ENCODE measurements at regions not wholly inside any gene's neighbourhood (a gene's known extent, or its start where the extent isn't known, plus 50 kb on each side); places are given as distances from the start of the nearest gene placed in this dataset.

DNA sequence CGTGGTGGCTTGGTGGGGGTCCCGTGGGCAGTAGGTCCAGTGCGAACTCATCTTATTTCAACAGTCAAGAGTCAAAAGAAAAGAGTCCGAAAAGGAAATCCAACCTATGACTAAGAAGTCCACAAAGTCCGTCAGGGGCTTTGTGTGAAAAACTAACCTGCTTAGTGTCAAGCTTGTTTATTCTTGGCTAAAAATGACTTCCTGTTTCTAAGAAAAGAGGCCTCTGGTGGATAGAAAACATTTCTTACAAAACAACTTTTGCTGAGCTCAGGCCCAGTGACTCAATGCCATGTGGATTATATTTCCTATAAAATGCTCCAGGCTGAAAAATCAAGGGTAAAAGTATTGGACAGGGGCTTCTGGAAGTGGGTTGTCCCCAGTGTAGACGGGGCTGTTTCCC, 105.9 kb downstream of the GADD45G start:
- Histone ChIP-seq H3K9me3 (replicated peaks; ENCODE audit: control insufficient read depth, insufficient read depth, low read length) (no peaks in the 10 kb centered on the region), H4K20me1 (ENCODE audit: control insufficient read depth, insufficient read depth) (no peaks in the 10 kb centered on the region), H3K79me2 (ENCODE audit: control insufficient read depth, insufficient read depth, low read length) (no peaks in the 10 kb centered on the region), H3K9ac (ENCODE audit: control insufficient read depth, insufficient read depth, low read length) (no peak overlapping the region), H3K4me3 (no peak overlapping the region), H3K27me3 (replicated peaks in 1 of 2; ENCODE audit: control insufficient read depth in 2 of 2, insufficient read depth in 2 of 2, low read length in 1 of 2) (no peaks in the 10 kb centered on the region), H3K27ac (ENCODE audit: control insufficient read depth, insufficient read depth) (no peak overlapping the region), H3K4me1 (ENCODE audit: control insufficient read depth, insufficient read depth, low read length) (peaks cover 13% of the 10 kb centered on the region; the same call in 1 of the 2 replicates), H3K36me3 (ENCODE audit: control insufficient read depth in 2 of 2, insufficient read depth in 2 of 2, low read length in 1 of 2) (no peaks in the 10 kb centered on the region), H3K4me2 (ENCODE audit: control insufficient read depth, insufficient read depth) (no peak overlapping the region), H2AFZ (ENCODE audit: control insufficient read depth, low read depth, low read length) (no peak overlapping the region)
- SMC1A ChIA-PET (ENCODE audit: uncharacterized antibody, unreplicated experiment): interaction anchor here (0.9 to 1.9 kb wide), 4 partner anchors 9 to 33 kb away, joined by 3 to 7 read pairs (median 5); no protein-coding TSS in a partner anchor
- in situ Hi-C loops (cut with MboI) (no loop called here), intact Hi-C loops (cut with micrococcal nuclease; ENCODE audit: unreplicated experiment) (no loop called here)
- RAD21 ChIA-PET (ENCODE audit: unreplicated experiment): interaction anchor here (1.7 kb wide), 1 partner anchor 33 kb away, joined by 4 read pairs; no protein-coding TSS in a partner anchor
- CTCF ChIA-PET: interaction anchor here (0.8 to 1.7 kb wide), 2 partner anchors 8 to 21 kb away, joined by 3 to 7 read pairs; no protein-coding TSS in a partner anchor
- no peak for TF ChIP-seq NR2F1 (conservative IDR thresholded peaks at IDR 0.05)
- peak; percentile 45; the same call in 1 of the 2 replicates for TF ChIP-seq SPI1 (IDR thresholded peaks at IDR 0.05; ENCODE audit: borderline replicate concordance, insufficient read depth, low read depth, low read length)
- no peak for DNase-seq (ENCODE audit: low read depth, low spot score)
- BruUV-seq (replicated peaks): no TSS peak
- no peak for ATAC-seq
- POLR2A ChIA-PET: interaction anchor here (0.5 to 1.1 kb wide), 3 partner anchors 9 to 331 kb away, joined by 3 to 5 read pairs (median 4); no protein-coding TSS in a partner anchor
- FAIRE-seq: no peak
- 35% methylated on average over 6 of the region's 6 CpGs for WGBS (ENCODE audit: insufficient coverage, insufficient replicate concordance, low lambda C conversion rate, missing lambda C conversion rate)

DNA sequence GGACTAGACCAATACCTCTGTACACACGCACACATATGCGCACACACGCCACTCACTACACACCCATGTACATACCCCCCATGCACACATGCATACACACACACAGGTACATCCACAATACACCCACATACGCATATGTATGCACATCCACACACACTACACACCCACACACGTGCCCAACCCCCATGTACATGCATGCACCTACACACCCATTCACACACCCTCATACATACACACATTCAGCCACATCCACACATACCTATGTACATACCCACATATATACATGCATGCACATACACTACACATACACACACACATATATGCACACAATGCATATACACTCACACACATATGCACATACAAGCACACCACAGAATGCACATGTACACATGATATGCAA, 107.1 kb downstream of the GADD45G start:
- DNase-seq (ENCODE audit: low read depth, low spot score): no peak
- intact Hi-C loops (cut with micrococcal nuclease; ENCODE audit: unreplicated experiment) (no loop called here), in situ Hi-C loops (cut with MboI) (no loop called here)
- no TSS peak for BruUV-seq (replicated peaks)
- Histone ChIP-seq H3K4me3 (no peak overlapping the region), H3K4me1 (ENCODE audit: control insufficient read depth, insufficient read depth, low read length) (peaks cover 15% of the 10 kb centered on the region; the same call in 1 of the 2 replicates), H3K27ac (ENCODE audit: control insufficient read depth, insufficient read depth) (no peak overlapping the region), H3K27me3 (replicated peaks in 1 of 2; ENCODE audit: control insufficient read depth in 2 of 2, insufficient read depth in 2 of 2, low read length in 1 of 2) (no peaks in the 10 kb centered on the region), H3K4me2 (ENCODE audit: control insufficient read depth, insufficient read depth) (no peak overlapping the region), H3K36me3 (ENCODE audit: control insufficient read depth in 2 of 2, insufficient read depth in 2 of 2, low read length in 1 of 2) (no peaks in the 10 kb centered on the region), H3K9me3 (replicated peaks; ENCODE audit: control insufficient read depth, insufficient read depth, low read length) (no peaks in the 10 kb centered on the region), H4K20me1 (ENCODE audit: control insufficient read depth, insufficient read depth) (no peaks in the 10 kb centered on the region), H3K79me2 (ENCODE audit: control insufficient read depth, insufficient read depth, low read length) (no peaks in the 10 kb centered on the region), H3K9ac (ENCODE audit: control insufficient read depth, insufficient read depth, low read length) (no peak overlapping the region), H2AFZ (ENCODE audit: control insufficient read depth, low read depth, low read length) (no peak overlapping the region)
- ATAC-seq: no peak
- ChIA-PET RAD21 (ENCODE audit: unreplicated experiment) (interaction anchor here (1.7 kb wide), 1 partner anchor 32 kb away, joined by 4 read pairs; no protein-coding TSS in a partner anchor), SMC1A (ENCODE audit: uncharacterized antibody, unreplicated experiment) (interaction anchor here (1.8 kb wide), 1 partner anchor 10 kb away, joined by 7 read pairs; no protein-coding TSS in a partner anchor), POLR2A (interaction anchor here (0.5 kb wide), 1 partner anchor 110 kb away, joined by 3 read pairs; no protein-coding TSS in a partner anchor), CTCF (interaction anchor here (0.6 to 1.7 kb wide), 2 partner anchors 10 to 110 kb away, joined by 3 to 7 read pairs; no protein-coding TSS in a partner anchor)
- no peak for FAIRE-seq
- WGBS (ENCODE audit: insufficient coverage, insufficient replicate concordance, low lambda C conversion rate, missing lambda C conversion rate): 68% methylated on average over 5 of the region's 5 CpGs
- TF ChIP-seq, protein P1, sequence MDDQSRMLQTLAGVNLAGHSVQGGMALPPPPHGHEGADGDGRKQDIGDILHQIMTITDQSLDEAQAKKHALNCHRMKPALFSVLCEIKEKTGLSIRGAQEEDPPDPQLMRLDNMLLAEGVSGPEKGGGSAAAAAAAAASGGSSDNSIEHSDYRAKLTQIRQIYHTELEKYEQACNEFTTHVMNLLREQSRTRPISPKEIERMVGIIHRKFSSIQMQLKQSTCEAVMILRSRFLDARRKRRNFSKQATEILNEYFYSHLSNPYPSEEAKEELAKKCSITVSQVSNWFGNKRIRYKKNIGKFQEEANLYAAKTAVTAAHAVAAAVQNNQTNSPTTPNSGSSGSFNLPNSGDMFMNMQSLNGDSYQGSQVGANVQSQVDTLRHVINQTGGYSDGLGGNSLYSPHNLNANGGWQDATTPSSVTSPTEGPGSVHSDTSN (IDR thresholded peaks at IDR 0.05; ENCODE audit: insufficient replicate concordance, low read depth, low read length): peak; percentile 17
- TF ChIP-seq MEF2B (IDR thresholded peaks at IDR 0.05; ENCODE audit: partially characterized antibody, poor library complexity, severe bottlenecking) (no peak), FOXM1 (IDR thresholded peaks at IDR 0.05; ENCODE audit: low read depth, low read length) (no peak), PML (IDR thresholded peaks at IDR 0.05; ENCODE audit: low read length) (no peak), YY1 (IDR thresholded peaks at IDR 0.05; ENCODE audit: low read depth, low read length) (no peak), SREBF2 (IDR thresholded peaks at IDR 0.05; ENCODE audit: low read length) (no peak), TCF3 (IDR thresholded peaks at IDR 0.05; ENCODE audit: borderline replicate concordance, insufficient read depth, low read depth, low read length) (0 out of 2 replicates have a peak, but pooled peaks have one; percentile 35), TCF7 (IDR thresholded peaks at IDR 0.05; ENCODE audit: borderline replicate concordance) (no peak), JUND (IDR thresholded peaks at IDR 0.05; ENCODE audit: low read depth, low read length) (no peak)
- TF ChIP-seq, protein P2, sequence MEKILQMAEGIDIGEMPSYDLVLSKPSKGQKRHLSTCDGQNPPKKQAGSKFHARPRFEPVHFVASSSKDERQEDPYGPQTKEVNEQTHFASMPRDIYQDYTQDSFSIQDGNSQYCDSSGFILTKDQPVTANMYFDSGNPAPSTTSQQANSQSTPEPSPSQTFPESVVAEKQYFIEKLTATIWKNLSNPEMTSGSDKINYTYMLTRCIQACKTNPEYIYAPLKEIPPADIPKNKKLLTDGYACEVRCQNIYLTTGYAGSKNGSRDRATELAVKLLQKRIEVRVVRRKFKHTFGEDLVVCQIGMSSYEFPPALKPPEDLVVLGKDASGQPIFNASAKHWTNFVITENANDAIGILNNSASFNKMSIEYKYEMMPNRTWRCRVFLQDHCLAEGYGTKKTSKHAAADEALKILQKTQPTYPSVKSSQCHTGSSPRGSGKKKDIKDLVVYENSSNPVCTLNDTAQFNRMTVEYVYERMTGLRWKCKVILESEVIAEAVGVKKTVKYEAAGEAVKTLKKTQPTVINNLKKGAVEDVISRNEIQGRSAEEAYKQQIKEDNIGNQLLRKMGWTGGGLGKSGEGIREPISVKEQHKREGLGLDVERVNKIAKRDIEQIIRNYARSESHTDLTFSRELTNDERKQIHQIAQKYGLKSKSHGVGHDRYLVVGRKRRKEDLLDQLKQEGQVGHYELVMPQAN (conservative IDR thresholded peaks at IDR 0.05): no peak
